Ascending aorta (tissue), 2 donors: ENCODE measurements at regions not wholly inside any gene's neighbourhood (a gene's known extent, or its start where the extent isn't known, plus 50 kb on each side); places are given as distances from the start of the nearest gene placed in this dataset.

ENCODE experiments used
- DNase-seq, 2 donors: peaks; one replicate each; pipeline ENCODE4 v3.0.0-alpha.2; 2019; ENCODE audit warnings: low spot score in 2 of 2
- H3K27ac ChIP-seq, 2 donors: fragments of 200-600 bp; sonication (generic); one replicate each; pipeline ENCODE4 v1.5.1; 2016 to 2017; ENCODE audit warnings: mild to moderate bottlenecking in 1 of 2
- H3K27me3 ChIP-seq: fragments of 200-600 bp; sonication (generic); one replicate; pipeline ENCODE4 v1.5.1; 2017
- H3K36me3 ChIP-seq, 2 donors: fragments of 200-600 bp; sonication (generic); one replicate each; pipeline ENCODE4 v1.5.1; 2016
- H3K4me1 ChIP-seq, 2 donors: fragments of 200-600 bp; sonication (generic); one replicate each; pipeline ENCODE4 v1.5.1; 2016 to 2017; ENCODE audit warnings: mild to moderate bottlenecking in 1 of 2
- H3K4me3 ChIP-seq, 2 donors: fragments of 200-600 bp; sonication (generic); one replicate each; pipeline ENCODE4 v1.5.1; 2016 to 2017; ENCODE audit warnings: mild to moderate bottlenecking in 1 of 2
- H3K9me3 ChIP-seq, 2 donors: fragments of 200-600 bp; sonication (generic); one replicate each; pipeline ENCODE4 v1.5.1; 2016
- intact Hi-C: fragments of 100-400 bp; cut with DNase I; formaldehyde crosslinking; loops from one replicate; pipeline ENCODE4 v1.15.1; 2023
- TF ChIP-seq, protein P1 (sequence below), 3 experiments: fragments of 200-600 bp in 2 of 3; fragments of 450-650 bp in 1 of 3; sonication (generic) in 2 of 3; IDR thresholded peaks; one replicate each; pipeline ENCODE4 v1.5.1; 2016 to 2019; ENCODE audit warnings: antibody characterized with exemption in 3 of 3, mild to moderate bottlenecking in 1 of 3, moderate library complexity in 1 of 3

GRCh38 chr1:38242506-38242905 is 195.9 kb upstream of the POU3F1 start:
- H3K4me1 ChIP-seq, result no peaks in the 10 kb centered on the region
- TF ChIP-seq, protein P1, sequence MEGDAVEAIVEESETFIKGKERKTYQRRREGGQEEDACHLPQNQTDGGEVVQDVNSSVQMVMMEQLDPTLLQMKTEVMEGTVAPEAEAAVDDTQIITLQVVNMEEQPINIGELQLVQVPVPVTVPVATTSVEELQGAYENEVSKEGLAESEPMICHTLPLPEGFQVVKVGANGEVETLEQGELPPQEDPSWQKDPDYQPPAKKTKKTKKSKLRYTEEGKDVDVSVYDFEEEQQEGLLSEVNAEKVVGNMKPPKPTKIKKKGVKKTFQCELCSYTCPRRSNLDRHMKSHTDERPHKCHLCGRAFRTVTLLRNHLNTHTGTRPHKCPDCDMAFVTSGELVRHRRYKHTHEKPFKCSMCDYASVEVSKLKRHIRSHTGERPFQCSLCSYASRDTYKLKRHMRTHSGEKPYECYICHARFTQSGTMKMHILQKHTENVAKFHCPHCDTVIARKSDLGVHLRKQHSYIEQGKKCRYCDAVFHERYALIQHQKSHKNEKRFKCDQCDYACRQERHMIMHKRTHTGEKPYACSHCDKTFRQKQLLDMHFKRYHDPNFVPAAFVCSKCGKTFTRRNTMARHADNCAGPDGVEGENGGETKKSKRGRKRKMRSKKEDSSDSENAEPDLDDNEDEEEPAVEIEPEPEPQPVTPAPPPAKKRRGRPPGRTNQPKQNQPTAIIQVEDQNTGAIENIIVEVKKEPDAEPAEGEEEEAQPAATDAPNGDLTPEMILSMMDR (IDR thresholded peaks at IDR 0.05), result no peak
- H3K9me3 ChIP-seq, result no peaks in the 10 kb centered on the region
- H3K27me3 ChIP-seq, result no peaks in the 10 kb centered on the region
- no peaks in the 10 kb centered on the region for H3K36me3 ChIP-seq
- intact Hi-C loops, result no loop called here
- no peak overlapping the region for H3K4me3 ChIP-seq
- DNase-seq, result no peak
- no peak overlapping the region for H3K27ac ChIP-seq

DNA sequence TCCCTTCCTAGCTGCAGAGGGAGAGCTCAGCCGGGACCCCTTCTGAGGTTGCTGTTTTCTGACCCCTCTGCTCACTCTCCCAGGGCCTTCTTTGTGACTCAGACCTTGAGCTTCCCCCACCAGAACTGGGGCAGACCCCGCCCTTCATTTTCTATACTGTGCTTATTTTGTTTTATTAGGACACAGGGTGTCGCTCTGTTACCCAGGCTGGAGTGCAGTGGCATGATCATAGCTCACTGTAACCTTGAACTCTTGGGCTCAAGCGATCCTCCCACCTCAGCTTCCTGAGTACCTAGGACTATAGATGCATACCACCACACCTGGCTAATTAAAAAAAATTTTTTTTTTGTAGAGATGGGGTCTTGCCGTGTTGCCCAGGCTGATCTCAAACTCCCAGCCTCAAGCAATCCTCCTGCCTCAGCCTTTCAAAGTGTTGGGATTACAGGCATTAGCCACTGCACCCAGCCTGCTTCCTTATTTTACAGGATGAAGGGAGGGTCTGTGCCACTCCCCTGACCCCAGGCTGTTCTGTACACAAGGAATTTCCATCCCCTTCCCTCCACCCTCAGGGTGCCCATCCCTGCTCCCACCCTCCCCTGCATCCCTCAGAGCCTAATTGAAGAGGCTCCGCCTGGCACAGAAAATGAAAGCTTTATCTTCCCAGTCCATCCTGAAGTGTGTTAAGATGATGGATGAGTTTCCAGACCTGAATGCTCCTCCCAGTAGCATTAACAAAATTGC is 195.2 kb upstream of the POU3F1 start:
- Histone ChIP-seq H3K4me1 (no peaks in the 10 kb centered on the region), H3K4me3 (no peak overlapping the region), H3K27me3 (no peaks in the 10 kb centered on the region), H3K36me3 (no peaks in the 10 kb centered on the region), H3K27ac (no peak overlapping the region), H3K9me3 (no peaks in the 10 kb centered on the region)
- no peak for DNase-seq
- TF ChIP-seq, protein P1 (IDR thresholded peaks at IDR 0.05), result no peak
- intact Hi-C loops, result no loop called here

GRCh38 chr1:38240618-38241017 is 194.0 kb upstream of the POU3F1 start:
- Histone ChIP-seq H3K4me1 (no peaks in the 10 kb centered on the region), H3K27ac (no peak overlapping the region), H3K36me3 (no peaks in the 10 kb centered on the region), H3K27me3 (no peaks in the 10 kb centered on the region), H3K4me3 (no peak overlapping the region), H3K9me3 (no peaks in the 10 kb centered on the region)
- intact Hi-C loops, result no loop called here
- TF ChIP-seq, protein P1 (IDR thresholded peaks at IDR 0.05), result no peak
- DNase-seq, result no peak

- Histone ChIP-seq H3K4me1 (no peaks in the 10 kb centered on the region), H3K9me3 (no peaks in the 10 kb centered on the region), H3K27me3 (no peaks in the 10 kb centered on the region), H3K27ac (no peak overlapping the region), H3K4me3 (no peak overlapping the region), H3K36me3 (no peaks in the 10 kb centered on the region)
- DNase-seq, result no peak
- TF ChIP-seq, protein P1 (IDR thresholded peaks at IDR 0.05), result no peak
- intact Hi-C loops, result no loop called here
Measured at GRCh38 chr1:38239258-38239835, 192.8 kb upstream of the POU3F1 start.

DNA sequence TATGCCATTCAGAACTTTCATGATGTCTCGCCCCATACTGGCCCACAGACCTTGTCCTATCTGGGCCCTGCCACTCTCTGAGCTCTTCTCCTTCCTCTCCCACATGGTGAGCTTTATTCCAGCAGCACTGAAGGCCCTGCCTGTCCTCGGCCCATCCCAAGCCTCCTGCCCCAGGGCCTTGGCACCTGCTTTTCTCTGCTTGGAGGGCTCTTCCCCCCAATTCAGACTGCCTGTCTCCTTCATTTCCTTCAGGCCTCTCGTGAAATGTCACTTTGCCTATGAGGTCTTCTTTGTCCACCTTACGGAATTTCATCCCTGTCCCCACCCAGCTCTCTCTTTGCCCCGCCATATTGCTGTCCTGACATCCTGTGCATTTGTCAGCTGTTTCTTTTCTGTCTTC is 191.7 kb upstream of the POU3F1 start:
- intact Hi-C loops, result no loop called here
- Histone ChIP-seq H3K36me3 (no peaks in the 10 kb centered on the region), H3K4me3 (no peak overlapping the region), H3K27me3 (no peaks in the 10 kb centered on the region), H3K9me3 (no peaks in the 10 kb centered on the region), H3K4me1 (no peaks in the 10 kb centered on the region), H3K27ac (no peak overlapping the region)
- DNase-seq, result no peak
- TF ChIP-seq, protein P1 (IDR thresholded peaks at IDR 0.05), result no peak
